Thyroid gland (tissue), 4 donors: ENCODE measurements at regions not wholly inside any gene's neighbourhood (a gene's known extent, or its start where the extent isn't known, plus 50 kb on each side); places are given as distances from the start of the nearest gene placed in this dataset.

Experiments
- DNase-seq, 2 donors: peaks; one replicate each; pipeline ENCODE4 v3.0.0-alpha.2; 2019
- H3K27ac ChIP-seq, 3 donors: fragments of 200-600 bp; sonication (generic); 1 replicate in 2 of 3; 2 replicates in 1 of 3; pipeline ENCODE4 v1.5.1; 2016 to 2019; ENCODE audit warnings: mild to moderate bottlenecking in 1 of 3, moderate library complexity in 1 of 3
- H3K27me3 ChIP-seq: fragments of 200-600 bp; sonication (generic); one replicate; pipeline ENCODE4 v1.5.1; 2019
- H3K36me3 ChIP-seq, 2 donors: fragments of 200-600 bp; sonication (generic); one replicate each; pipeline ENCODE4 v1.5.1; 2016 to 2019
- H3K4me1 ChIP-seq, 2 donors: fragments of 200-600 bp; sonication (generic); one replicate each; pipeline ENCODE4 v1.5.1; 2017 to 2019
- H3K4me3 ChIP-seq, 3 donors: fragments of 200-600 bp; sonication (generic); replicated peaks in 1 of 3; 1 replicate in 2 of 3; 2 replicates in 1 of 3; pipeline ENCODE4 v1.5.1; 2016; ENCODE audit warnings: mild to moderate bottlenecking in 1 of 3
- H3K9me3 ChIP-seq: fragments of 200-600 bp; sonication (generic); one replicate; pipeline ENCODE4 v1.5.1; 2017
- CTCF ChIP-seq, 6 experiments: fragments of 200-600 bp in 3 of 6; fragments of 450-650 bp in 3 of 6; sonication (generic) in 3 of 6; IDR thresholded peaks; one replicate each; pipeline ENCODE4 v1.5.1; 2016 to 2019; ENCODE audit warnings: antibody characterized with exemption in 6 of 6, mild to moderate bottlenecking in 2 of 6, inconsistent platforms in 1 of 6, moderate library complexity in 1 of 6
- POLR2A ChIP-seq, 2 donors: fragments of 450-650 bp; IDR thresholded peaks; one replicate each; pipeline ENCODE4 v1.6.1; 2017; ENCODE audit warnings: antibody characterized with exemption in 2 of 2, mild to moderate bottlenecking in 2 of 2, moderate library complexity in 1 of 2
- WGBS, 2 donors: methylation state at CpG; one replicate each; pipeline ENCODE4 v1.1.5; 2017; 5-methylcytosine and 5-hydroxymethylcytosine counted together
- intact Hi-C: fragments of 100-400 bp; cut with DNase I; formaldehyde crosslinking; loops from one replicate; pipeline ENCODE4 v1.15.1; 2023

GRCh38 chr16:7132465-7132864 lies 200.2 kb upstream of the RBFOX1 start:
- Histone ChIP-seq H3K27me3 (no peaks in the 10 kb centered on the region), H3K4me1 (no peaks in the 10 kb centered on the region), H3K9me3 (no peaks in the 10 kb centered on the region), H3K4me3 (no peak overlapping the region), H3K27ac (no peak overlapping the region), H3K36me3 (no peaks in the 10 kb centered on the region)
- 92 to 95% methylated on average over 2 of the region's 2 CpGs for WGBS, 2 donors
- DNase-seq: no peak
- no peak for TF ChIP-seq POLR2A (IDR thresholded peaks at IDR 0.05)
- intact Hi-C loops: no loop called here

- TF ChIP-seq CTCF (IDR thresholded peaks at IDR 0.05) (no peak), POLR2A (IDR thresholded peaks at IDR 0.05) (no peak)
- no peak for DNase-seq
- Histone ChIP-seq H3K4me1 (no peaks in the 10 kb centered on the region), H3K27ac (no peak overlapping the region), H3K9me3 (no peaks in the 10 kb centered on the region), H3K27me3 (no peaks in the 10 kb centered on the region), H3K36me3 (no peaks in the 10 kb centered on the region), H3K4me3 (no peak overlapping the region)
- intact Hi-C loops: no loop called here
- 31 to 38% methylated on average over 5 of the region's 5 CpGs for WGBS, 2 donors
Measured at GRCh38 chr16:7124701-7125100, 207.9 kb upstream of the RBFOX1 start.

- no peaks in the 10 kb centered on the region for H3K4me1 ChIP-seq
- H3K27me3 ChIP-seq: no peaks in the 10 kb centered on the region
- no peaks in the 10 kb centered on the region for H3K9me3 ChIP-seq
- DNase-seq: no peak
- H3K4me3 ChIP-seq: no peak overlapping the region
- no peak for TF ChIP-seq CTCF (IDR thresholded peaks at IDR 0.05)
- TF ChIP-seq POLR2A (IDR thresholded peaks at IDR 0.05): no peak
- WGBS, 2 donors: 65% methylated on average over 2 of the region's 2 CpGs
- no peaks in the 10 kb centered on the region for H3K36me3 ChIP-seq
- intact Hi-C loops: no loop called here
- no peak overlapping the region for H3K27ac ChIP-seq
Measured at GRCh38 chr16:7124242-7124641, 208.4 kb upstream of the RBFOX1 start.

- no peak overlapping the region for H3K4me3 ChIP-seq
- H3K27me3 ChIP-seq: no peaks in the 10 kb centered on the region
- H3K9me3 ChIP-seq: no peaks in the 10 kb centered on the region
Measured at GRCh38 chr16:7116734-7117133, 215.9 kb upstream of the RBFOX1 start.

GRCh38 chr16:7115898-7116297 lies 216.7 kb upstream of the RBFOX1 start:
- DNase-seq: no peak
- Histone ChIP-seq H3K27me3 (no peaks in the 10 kb centered on the region), H3K4me1 (no peaks in the 10 kb centered on the region), H3K36me3 (no peaks in the 10 kb centered on the region), H3K4me3 (no peak overlapping the region), H3K27ac (no peak overlapping the region), H3K9me3 (no peaks in the 10 kb centered on the region)
- intact Hi-C loops: no loop called here
- TF ChIP-seq CTCF (IDR thresholded peaks at IDR 0.05) (no peak), POLR2A (IDR thresholded peaks at IDR 0.05) (no peak)
- 92 to 93% methylated on average over 5 of the region's 5 CpGs for WGBS, 2 donors

More at GRCh38 chr16:7116734-7117133, 215.9 kb upstream of the RBFOX1 start:
- H3K4me1 ChIP-seq: no peaks in the 10 kb centered on the region
- intact Hi-C loops: no loop called here
- TF ChIP-seq CTCF (IDR thresholded peaks at IDR 0.05): no peak
- DNase-seq: no peak
- 76 to 79% methylated on average over 3 of the region's 3 CpGs for WGBS, 2 donors
- H3K36me3 ChIP-seq: no peaks in the 10 kb centered on the region
- H3K27ac ChIP-seq: no peak overlapping the region

- TF ChIP-seq POLR2A (IDR thresholded peaks at IDR 0.05): no peak
- no peak for TF ChIP-seq CTCF (IDR thresholded peaks at IDR 0.05)
Measured at GRCh38 chr16:7113949-7114348, 218.7 kb upstream of the RBFOX1 start.

More at GRCh38 chr16:7113949-7114348, 218.7 kb upstream of the RBFOX1 start:
- Histone ChIP-seq H3K27ac (no peak overlapping the region), H3K4me3 (no peak overlapping the region), H3K36me3 (no peaks in the 10 kb centered on the region), H3K9me3 (no peaks in the 10 kb centered on the region), H3K4me1 (no peaks in the 10 kb centered on the region), H3K27me3 (no peaks in the 10 kb centered on the region)
- no peak for DNase-seq
- intact Hi-C loops: no loop called here
- 41 to 43% methylated on average over 2 of the region's 2 CpGs for WGBS, 2 donors
